OCI-LY7 (cell line): ENCODE measurements at regions not wholly inside any gene's neighbourhood (a gene's known extent, or its start where the extent isn't known, plus 50 kb on each side); places are given as distances from the start of the nearest gene placed in this dataset.

Source experiments
- BruUV-seq: library from RNA; stranded (reverse); fragments of 400-500 nt; replicated peaks from 2 replicates; lab custom pipeline; 2021; lab: Mats Ljungman, UMichigan
- CTCF ChIA-PET: fragments of 300-600 bp; sonication (Branson Sonifier 250); formaldehyde crosslinking; loops from one replicate; lab custom pipeline; 2022; ENCODE audit warnings: antibody characterized with exemption; ENCODE audit not compliant: unreplicated experiment; lab: Charles Lee
- POLR2A ChIA-PET: fragments of 300-600 bp; sonication (Branson Sonifier 250); formaldehyde crosslinking; loops from one replicate; lab custom pipeline; 2022; ENCODE audit warnings: antibody characterized with exemption; lab: Charles Lee
- DNase-seq: peaks from one replicate; pipeline ENCODE4 v3.0.0-alpha.2; 2015; ENCODE audit warnings: low spot score
- H2AFZ ChIP-seq: fragments of 200-600 bp; sonication (generic), shearing (Covaris generic); 2 replicates; pipeline ENCODE4 v1.6.1; 2014; ENCODE audit warnings: mild to moderate bottlenecking, antibody characterized with exemption, low read length, moderate library complexity
- H3K27ac ChIP-seq: fragments of 200-600 bp; sonication (generic); 2 replicates; pipeline ENCODE4 v1.5.1; 2014; ENCODE audit warnings: mixed run types, low read depth, mild to moderate bottlenecking, moderate library complexity, low read length, inconsistent platforms; ENCODE audit not compliant: poor library complexity, severe bottlenecking
- H3K36me3 ChIP-seq: fragments of 200-600 bp; sonication (generic); 2 replicates; pipeline ENCODE4 v1.6.1; 2014; ENCODE audit warnings: mild to moderate bottlenecking, antibody characterized with exemption, low read length, moderate library complexity, mixed read lengths; ENCODE audit not compliant: insufficient read depth
- H3K4me1 ChIP-seq: fragments of 200-600 bp; sonication (generic); 2 replicates; pipeline ENCODE4 v1.5.1; 2014; ENCODE audit warnings: mild to moderate bottlenecking, low read length; ENCODE audit not compliant: insufficient read depth, poor library complexity, severe bottlenecking
- H3K4me2 ChIP-seq: fragments of 200-600 bp; sonication (generic); 2 replicates; pipeline ENCODE4 v1.6.1; 2014; ENCODE audit warnings: mild to moderate bottlenecking, low read length
- H3K4me3 ChIP-seq: fragments of 200-600 bp; sonication (generic); 2 replicates; pipeline ENCODE4 v1.5.1; 2014; ENCODE audit warnings: mild to moderate bottlenecking, low read depth, low read length; ENCODE audit not compliant: poor library complexity, severe bottlenecking
- H3K79me2 ChIP-seq: fragments of 200-600 bp; sonication (generic); 2 replicates; pipeline ENCODE4 v1.6.1; 2016; ENCODE audit warnings: low read depth, mild to moderate bottlenecking, low read length, moderate library complexity, mixed read lengths; ENCODE audit not compliant: insufficient read depth
- H3K9me2 ChIP-seq: fragments of 200-600 bp; sonication (generic); 2 replicates; pipeline ENCODE4 v1.6.1; 2016; ENCODE audit warnings: mild to moderate bottlenecking, low read length, mixed read lengths; ENCODE audit not compliant: insufficient read depth
- H3K9me3 ChIP-seq: fragments of 200-600 bp; sonication (generic); 2 replicates; pipeline ENCODE4 v1.6.1; 2014; ENCODE audit warnings: mild to moderate bottlenecking, mixed run types, low read length, mixed read lengths
- H4K20me1 ChIP-seq: fragments of 200-600 bp; sonication (generic); 2 replicates; pipeline ENCODE4 v1.6.1; 2014; ENCODE audit warnings: mild to moderate bottlenecking, antibody characterized with exemption, low read length, moderate library complexity, mixed read lengths; ENCODE audit not compliant: insufficient read depth
- CTCF ChIP-seq: fragments of 200-600 bp; sonication (generic); conservative IDR thresholded peaks from 2 replicates; pipeline ENCODE4 v1.5.1; 2014; ENCODE audit warnings: mild to moderate bottlenecking, antibody characterized with exemption, low read length, moderate library complexity, mixed read lengths
- EZH2phosphoT487 ChIP-seq: fragments of 200-600 bp; sonication (generic); IDR thresholded peaks from 2 replicates; pipeline ENCODE4 v1.6.1; 2018; ENCODE audit warnings: low read depth, borderline replicate concordance, mild to moderate bottlenecking, mixed run types, antibody characterized with exemption, low read length, moderate library complexity, mixed read lengths
- intact Hi-C: fragments of 100-400 bp; cut with micrococcal nuclease; formaldehyde crosslinking; loops from one replicate; pipeline ENCODE4 v1.10.0; 2022; ENCODE audit not compliant: unreplicated experiment

DNA sequence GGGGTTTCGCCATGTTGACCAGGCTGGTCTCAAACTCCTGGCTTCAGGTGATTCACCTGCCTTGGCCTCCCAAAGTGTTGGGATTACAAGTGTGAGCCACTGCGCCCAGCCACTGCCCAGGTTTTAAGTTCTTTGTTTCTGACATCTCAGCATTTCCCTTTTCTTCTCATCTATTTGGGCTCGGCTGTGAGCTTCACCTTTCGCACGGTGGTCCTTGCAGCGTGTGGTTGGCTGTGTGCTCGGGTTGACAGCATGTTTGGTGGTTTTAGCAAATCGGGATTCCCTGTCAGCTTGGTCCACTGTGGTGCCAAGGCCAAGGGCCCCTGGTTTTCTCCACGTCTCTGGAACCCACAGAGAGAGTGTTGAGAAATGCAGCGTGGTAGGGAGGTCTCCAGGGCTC, 138.8 kb downstream of the DNAJB6 start:
- CTCF ChIA-PET = no interaction called here
- no TSS peak for BruUV-seq
- no peaks in the 10 kb centered on the region for H3K9me2 ChIP-seq
- no peaks in the 10 kb centered on the region for H3K36me3 ChIP-seq
- no peak for DNase-seq
- intact Hi-C loops = no loop called here
- no peak overlapping the region for H2AFZ ChIP-seq
- POLR2A ChIA-PET = interaction anchor here (0.9 kb wide), 1 partner anchor 44 kb away, joined by 5 read pairs; no protein-coding TSS in a partner anchor
- H3K79me2 ChIP-seq = no peaks in the 10 kb centered on the region
- no peaks in the 10 kb centered on the region for H3K4me1 ChIP-seq
- no peaks in the 10 kb centered on the region for H4K20me1 ChIP-seq
- no peak overlapping the region for H3K4me3 ChIP-seq
- H3K9me3 ChIP-seq = peaks cover 15% of the 10 kb centered on the region
- no peak overlapping the region for H3K4me2 ChIP-seq
- TF ChIP-seq EZH2phosphoT487 = no peak
- no peak for TF ChIP-seq CTCF
- H3K27ac ChIP-seq = no peak overlapping the region

DNA sequence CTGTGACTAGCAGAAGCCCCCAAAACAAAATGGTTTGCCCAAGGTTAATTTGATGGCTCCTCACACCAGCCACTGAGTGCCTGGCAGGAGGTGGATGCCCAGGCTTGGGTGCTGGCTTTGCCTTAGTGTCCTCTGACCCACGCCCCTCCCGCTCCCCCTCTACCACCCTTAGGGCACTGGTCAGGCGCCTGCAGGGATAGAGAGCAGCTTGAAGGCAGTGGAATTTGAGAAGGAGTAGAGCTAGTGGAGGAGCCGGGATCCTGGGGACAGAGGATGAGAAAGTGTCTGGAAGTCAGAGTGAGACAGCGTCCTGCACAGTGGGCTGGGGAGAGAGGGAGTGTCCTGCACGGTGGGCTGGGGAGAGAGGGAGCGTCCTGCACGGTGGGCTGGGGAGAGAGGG, 139.4 kb downstream of the DNAJB6 start:
- Histone ChIP-seq H3K79me2 (no peaks in the 10 kb centered on the region), H3K36me3 (no peaks in the 10 kb centered on the region), H3K4me2 (no peak overlapping the region), H3K9me3 (peaks cover 15% of the 10 kb centered on the region), H3K9me2 (no peaks in the 10 kb centered on the region), H3K4me1 (no peaks in the 10 kb centered on the region), H2AFZ (no peak overlapping the region), H4K20me1 (no peaks in the 10 kb centered on the region), H3K27ac (no peak overlapping the region), H3K4me3 (no peak overlapping the region)
- TF ChIP-seq CTCF = no peak
- TF ChIP-seq EZH2phosphoT487 = no peak
- no peak for DNase-seq
- POLR2A ChIA-PET = no interaction called here
- no TSS peak for BruUV-seq
- CTCF ChIA-PET = no interaction called here
- intact Hi-C loops = no loop called here

DNA sequence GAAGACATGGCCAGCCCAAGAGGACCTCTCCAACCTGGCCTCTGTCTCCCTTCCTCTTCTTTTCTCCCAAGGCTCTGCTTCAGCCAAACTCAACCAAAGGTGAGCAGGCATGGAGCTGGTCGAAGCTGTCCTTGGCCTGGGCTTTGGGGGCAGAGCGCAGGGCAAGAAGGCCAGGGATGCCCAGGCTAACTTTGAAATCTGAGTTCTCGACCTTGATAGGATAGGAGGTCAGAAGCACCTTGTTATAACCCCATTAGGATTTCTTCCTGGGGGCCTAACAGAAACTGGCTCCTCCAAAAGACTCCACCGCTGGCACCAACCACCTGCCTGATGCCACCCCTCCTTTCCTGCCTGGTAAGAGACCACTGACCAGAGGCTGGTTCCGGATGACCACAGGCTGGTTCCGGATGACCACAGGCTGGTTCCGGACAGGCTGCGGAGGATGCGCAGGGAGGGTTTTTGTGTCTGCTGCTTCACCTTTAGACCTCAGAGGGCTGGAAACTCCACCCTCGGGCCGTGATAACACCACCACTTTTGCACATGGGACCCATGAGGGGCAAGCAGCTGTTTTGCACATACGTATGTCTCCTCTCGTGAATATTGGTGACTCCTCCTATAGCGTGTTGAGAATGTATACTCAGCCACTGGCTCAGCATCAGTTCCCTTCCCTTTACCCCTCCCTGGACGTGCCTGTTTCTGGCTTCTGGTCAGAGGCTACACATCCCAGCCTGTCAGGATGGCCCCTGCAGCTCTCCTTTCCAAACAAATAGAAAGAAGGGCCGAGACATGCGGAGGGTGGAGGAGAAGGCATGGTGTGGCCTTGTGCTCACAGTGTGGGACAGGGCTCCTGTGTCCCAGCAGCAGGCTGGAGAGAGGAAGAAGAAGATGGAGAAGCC, 140.1 kb downstream of the DNAJB6 start:
- intact Hi-C loops = no loop called here
- Histone ChIP-seq H3K79me2 (no peaks in the 10 kb centered on the region), H3K36me3 (no peaks in the 10 kb centered on the region), H3K4me3 (no peak overlapping the region), H3K9me3 (peaks cover 16% of the 10 kb centered on the region), H2AFZ (no peak overlapping the region), H3K9me2 (no peaks in the 10 kb centered on the region), H3K4me2 (no peak overlapping the region), H3K4me1 (no peaks in the 10 kb centered on the region), H4K20me1 (no peaks in the 10 kb centered on the region), H3K27ac (no peak overlapping the region)
- no TSS peak for BruUV-seq
- DNase-seq = no peak
- ChIA-PET CTCF (no interaction called here), POLR2A (no interaction called here)
- TF ChIP-seq EZH2phosphoT487 (no peak), CTCF (no peak)
